Small intestine (tissue), 7 donors: ENCODE measurements at regions not wholly inside any gene's neighbourhood (a gene's known extent, or its start where the extent isn't known, plus 50 kb on each side); places are given as distances from the start of the nearest gene placed in this dataset.

ENCODE experiments used
- DNase-seq, 2 donors: peaks; one replicate each; pipeline versions ENCODE4 v3.0.0 to v3.0.0-alpha.2; 2013
- FAIRE-seq: peaks from 2 replicates; lab custom pipeline; 2012; peaks lifted over from hg19 to GRCh38; lab: Jason Lieb, UNC
- H3K27ac ChIP-seq, 3 donors: one replicate each; pipeline ENCODE4 v1.5.1; 2013; ENCODE audit warnings: low read length in 2 of 3, mild to moderate bottlenecking in 2 of 3, control low read depth in 1 of 3, inconsistent platforms in 1 of 3, low read depth in 1 of 3, moderate library complexity in 1 of 3
- H3K27me3 ChIP-seq, 3 donors: one replicate each; pipeline ENCODE4 v1.6.1; 2013; ENCODE audit warnings: low read length in 3 of 3, inconsistent platforms in 1 of 3; ENCODE audit not compliant: control insufficient read depth in 3 of 3, insufficient read depth in 3 of 3
- H3K36me3 ChIP-seq, 3 donors: one replicate each; pipeline ENCODE4 v1.6.1; 2013; ENCODE audit warnings: low read length in 3 of 3, inconsistent platforms in 1 of 3, low read depth in 1 of 3, mild to moderate bottlenecking in 1 of 3, moderate library complexity in 1 of 3; ENCODE audit not compliant: control insufficient read depth in 3 of 3, insufficient read depth in 2 of 3
- H3K4me1 ChIP-seq, 3 donors: one replicate each; pipeline ENCODE4 v1.6.1; 2013; ENCODE audit warnings: low read length in 2 of 3, inconsistent platforms in 1 of 3, low read depth in 1 of 3, mild to moderate bottlenecking in 1 of 3, moderate library complexity in 1 of 3; ENCODE audit not compliant: control insufficient read depth in 3 of 3, insufficient read depth in 2 of 3
- H3K4me3 ChIP-seq, 3 donors: one replicate each; pipeline ENCODE4 v1.5.1; 2013; ENCODE audit warnings: low read length in 3 of 3, control low read depth in 1 of 3, inconsistent platforms in 1 of 3, low read depth in 1 of 3, mild to moderate bottlenecking in 1 of 3, moderate library complexity in 1 of 3
- H3K9me3 ChIP-seq, 2 donors: one replicate each; pipeline ENCODE4 v1.6.1; 2013; ENCODE audit warnings: low read depth in 1 of 2, low read length in 1 of 2; ENCODE audit not compliant: control insufficient read depth in 2 of 2, insufficient read depth in 1 of 2
- WGBS, 3 donors: extraction: QIAGEN DNeasy Blood & Tissue Kit; methylation state at CpG; one replicate each; pipeline ENCODE4 v1.1.7; 2013; 5-methylcytosine and 5-hydroxymethylcytosine counted together
- donor health status: healthy with polysubstance abuse.
- donor health status: control.
- donor health status: control.
- donor health status: Bipolar disorder and iron deficiency.
- donor health status: healthy.

DNA sequence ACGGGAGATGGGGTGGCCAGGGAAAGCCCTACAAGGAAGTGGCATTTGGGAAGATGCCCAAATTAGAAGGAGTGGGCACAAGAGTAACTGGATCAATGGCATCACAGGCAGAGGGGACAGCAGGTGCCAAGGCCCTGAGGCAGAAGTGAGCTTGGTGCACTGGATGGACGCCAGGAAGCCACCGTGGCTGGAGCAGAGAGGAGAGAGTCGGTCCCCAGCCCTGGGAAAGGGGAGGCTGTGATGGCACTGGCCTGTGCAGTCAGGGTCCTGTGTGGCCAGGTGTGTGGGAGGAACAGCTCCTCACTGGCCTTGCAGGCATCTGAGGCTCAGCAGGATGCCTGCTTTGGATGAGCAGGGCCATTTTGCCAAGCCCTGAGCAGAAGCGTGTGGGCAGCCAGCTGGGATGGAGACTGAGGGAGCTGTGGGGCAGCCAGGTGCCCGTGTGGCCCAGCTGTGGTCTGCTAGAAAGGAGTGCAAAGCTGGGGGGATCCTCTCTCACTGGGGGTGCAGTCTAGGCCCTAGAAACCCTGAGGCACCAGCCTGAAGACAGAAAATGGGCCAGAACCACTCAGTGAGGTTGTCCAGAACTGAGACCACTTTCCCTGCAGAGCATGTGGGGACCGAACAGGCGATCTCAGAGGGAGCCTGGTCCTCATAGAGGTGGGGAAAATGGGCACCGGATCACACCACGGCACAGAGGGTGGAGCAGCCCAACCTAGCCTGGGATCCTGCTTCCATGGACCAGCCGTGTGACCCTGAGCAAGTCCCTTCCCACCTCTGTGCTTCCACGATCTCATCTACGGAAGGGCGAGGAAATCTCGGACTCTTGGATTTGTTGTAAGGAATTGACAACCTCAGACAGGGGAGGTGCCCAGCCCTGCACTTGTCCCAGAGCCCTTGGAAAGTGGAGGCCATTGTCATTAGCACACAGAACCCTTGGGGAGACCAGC, 78.6 kb upstream of the RTL6 start:
- peaks cover 0 to 2% (median 0%) of the 10 kb centered on the region in 3 donors for H3K27me3 ChIP-seq
- H3K36me3 ChIP-seq, result no peaks in the 10 kb centered on the region
- DNase-seq (no peak), FAIRE-seq (no peak)
- 75 to 86% (median 79%) methylated on average over 15 of the region's 15 CpGs for WGBS, 3 donors
- H3K27ac ChIP-seq, result no peak overlapping the region
- H3K9me3 ChIP-seq, result peaks cover 0 to 2% of the 10 kb centered on the region in 2 donors
- no peak overlapping the region for H3K4me3 ChIP-seq
- no peaks in the 10 kb centered on the region for H3K4me1 ChIP-seq

DNA sequence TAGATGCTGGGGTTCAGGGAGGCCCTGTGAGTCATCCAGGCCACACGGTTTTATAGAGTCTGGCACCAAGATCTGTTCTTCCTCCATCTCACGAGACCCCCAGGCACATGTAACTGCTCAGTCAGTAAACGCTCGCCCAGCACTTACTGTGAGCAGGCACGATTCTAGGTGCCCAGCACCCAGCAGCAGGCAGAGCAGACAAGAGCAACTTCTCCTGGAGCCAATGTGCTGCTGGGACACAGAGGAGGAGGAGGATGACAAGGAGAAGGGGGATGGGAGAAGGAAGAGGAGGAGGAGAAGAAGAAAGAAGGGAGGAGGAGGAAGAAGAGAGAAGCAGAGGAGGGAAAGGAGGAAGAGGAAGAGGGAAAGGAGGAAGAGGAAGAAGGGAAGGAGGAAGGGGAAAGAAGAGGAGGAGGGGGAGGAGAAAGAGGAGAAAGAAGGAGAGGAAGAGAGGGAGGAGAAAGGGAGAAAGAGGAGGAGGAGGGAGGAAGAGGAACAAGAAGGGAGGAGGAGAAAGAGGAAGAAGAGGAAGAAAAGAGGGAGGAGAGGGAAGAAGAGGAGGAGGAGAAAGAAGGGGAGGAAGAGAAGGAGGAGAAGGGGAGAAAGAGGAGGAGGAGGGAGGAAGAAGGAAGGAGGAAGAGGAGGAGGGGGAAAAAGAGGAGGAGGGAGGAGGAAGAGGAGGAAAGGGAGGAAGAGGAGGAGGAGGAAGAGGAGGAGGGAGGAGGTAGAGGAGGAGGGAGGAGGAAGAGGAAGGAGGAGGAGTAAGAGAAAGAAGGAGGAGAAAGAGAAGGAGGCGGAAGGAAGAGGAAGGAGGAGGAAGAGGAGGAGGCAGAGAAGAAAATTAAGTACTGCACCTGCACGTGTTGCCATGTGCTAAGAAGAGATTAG, 77.6 kb upstream of the RTL6 start:
- Histone ChIP-seq H3K4me1 (no peaks in the 10 kb centered on the region), H3K27ac (no peak overlapping the region), H3K9me3 (peaks cover 0 to 2% of the 10 kb centered on the region in 2 donors), H3K36me3 (no peaks in the 10 kb centered on the region), H3K27me3 (no peaks in the 10 kb centered on the region), H3K4me3 (no peak overlapping the region)
- FAIRE-seq (no peak), DNase-seq (no peak)
- WGBS, 3 donors, result 46 to 59% (median 47%) methylated on average over 7 of the region's 7 CpGs

DNA sequence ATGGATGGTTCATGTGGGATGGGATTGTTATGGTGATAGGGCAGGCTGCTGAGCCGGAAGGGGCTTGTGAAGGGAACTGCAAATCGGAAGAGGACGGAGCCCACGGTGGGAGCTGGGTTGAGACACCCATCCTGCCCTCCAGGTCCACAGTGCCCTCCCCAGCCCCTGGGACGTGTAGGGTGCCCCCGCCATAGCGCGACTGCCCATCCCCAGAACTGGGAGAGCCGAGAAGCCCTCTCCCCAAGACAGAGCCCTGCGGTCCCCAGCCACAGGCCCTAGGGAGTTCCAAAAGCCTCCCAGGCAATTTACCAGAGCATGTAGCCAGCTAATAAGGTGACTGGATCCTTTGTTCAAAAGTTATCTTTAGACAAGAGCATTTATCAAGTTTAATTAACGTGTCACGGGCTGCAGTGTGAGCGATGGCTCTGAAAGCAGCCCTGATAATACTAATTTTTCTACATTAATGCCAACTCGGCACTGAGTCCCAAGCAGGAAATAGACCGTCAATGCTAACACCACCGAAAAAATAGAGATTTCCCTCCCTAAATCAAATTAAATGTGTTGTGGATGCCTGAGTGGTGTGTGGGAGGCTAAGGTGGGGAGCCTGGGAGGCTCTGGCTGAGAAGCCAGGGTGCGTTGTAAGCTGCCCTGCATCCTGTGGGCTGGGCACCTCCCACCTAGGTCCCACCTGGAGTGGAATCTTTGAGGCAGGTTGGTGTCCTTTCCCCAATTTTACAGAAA, 76.8 kb upstream of the RTL6 start:
- Histone ChIP-seq H3K9me3 (peaks cover 0 to 6% of the 10 kb centered on the region in 2 donors), H3K27me3 (no peaks in the 10 kb centered on the region), H3K4me3 (no peak overlapping the region), H3K4me1 (no peaks in the 10 kb centered on the region), H3K27ac (no peak overlapping the region), H3K36me3 (no peaks in the 10 kb centered on the region)
- FAIRE-seq, result no peak
- DNase-seq, result no peak
- 60 to 67% (median 62%) methylated on average over 17 of the region's 17 CpGs for WGBS, 3 donors

DNA sequence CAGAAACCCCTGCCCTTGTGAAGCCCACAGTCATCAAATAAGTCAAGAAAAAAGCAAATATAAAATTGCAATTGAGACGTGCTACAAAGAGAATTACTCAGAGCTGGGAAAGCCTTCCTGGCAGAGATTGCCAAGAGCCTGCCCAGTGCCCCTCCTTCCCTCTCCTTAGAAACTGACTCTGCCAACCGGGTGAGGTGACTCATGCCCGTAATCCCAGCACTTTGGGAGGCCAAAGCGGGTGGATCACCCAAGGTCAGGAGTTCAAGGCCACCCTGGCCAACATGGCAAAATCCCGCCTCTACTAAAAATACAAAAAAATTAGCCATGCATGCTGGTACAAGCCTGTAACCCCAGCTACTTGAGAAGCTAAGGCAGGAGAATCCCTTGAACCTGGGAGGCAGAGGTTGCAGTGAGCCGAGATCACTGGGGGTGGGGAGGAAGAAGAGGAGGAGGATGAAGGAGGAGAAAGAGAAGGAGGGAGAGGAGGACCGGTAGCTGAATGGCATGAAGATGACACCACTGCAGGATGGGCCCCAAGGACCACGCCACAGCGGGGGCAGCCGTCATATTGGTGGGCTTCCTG, 76.1 kb upstream of the RTL6 start:
- 34 to 57% (median 55%) methylated on average over 10 of the region's 10 CpGs for WGBS, 3 donors
- Histone ChIP-seq H3K36me3 (no peaks in the 10 kb centered on the region), H3K9me3 (peaks cover 0 to 4% of the 10 kb centered on the region in 2 donors), H3K27ac (no peak overlapping the region), H3K4me3 (no peak overlapping the region), H3K27me3 (no peaks in the 10 kb centered on the region), H3K4me1 (no peaks in the 10 kb centered on the region)
- no peak for DNase-seq
- FAIRE-seq, result no peak

DNA sequence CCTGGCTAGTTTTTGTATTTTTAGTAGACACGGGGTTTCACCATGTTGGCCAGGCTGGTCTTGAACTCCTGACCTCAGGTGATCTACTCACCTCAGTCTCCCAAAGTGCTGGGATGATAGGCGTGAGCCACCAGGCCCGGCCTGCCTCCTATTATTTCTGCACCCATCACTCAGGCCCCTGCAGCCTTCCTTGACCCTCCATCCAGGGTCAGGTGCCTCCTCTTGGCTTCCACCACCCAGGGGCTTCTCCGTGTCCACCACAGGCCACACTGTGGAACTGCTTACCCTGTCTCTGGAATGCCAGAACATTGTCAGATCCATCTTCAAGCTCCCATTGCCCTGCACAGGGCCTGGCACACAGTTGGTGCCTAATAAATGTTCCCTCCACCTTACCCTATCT, 75.4 kb upstream of the RTL6 start:
- no peak for FAIRE-seq
- 79 to 95% (median 94%) methylated on average over 4 of the region's 4 CpGs for WGBS, 3 donors

DNA sequence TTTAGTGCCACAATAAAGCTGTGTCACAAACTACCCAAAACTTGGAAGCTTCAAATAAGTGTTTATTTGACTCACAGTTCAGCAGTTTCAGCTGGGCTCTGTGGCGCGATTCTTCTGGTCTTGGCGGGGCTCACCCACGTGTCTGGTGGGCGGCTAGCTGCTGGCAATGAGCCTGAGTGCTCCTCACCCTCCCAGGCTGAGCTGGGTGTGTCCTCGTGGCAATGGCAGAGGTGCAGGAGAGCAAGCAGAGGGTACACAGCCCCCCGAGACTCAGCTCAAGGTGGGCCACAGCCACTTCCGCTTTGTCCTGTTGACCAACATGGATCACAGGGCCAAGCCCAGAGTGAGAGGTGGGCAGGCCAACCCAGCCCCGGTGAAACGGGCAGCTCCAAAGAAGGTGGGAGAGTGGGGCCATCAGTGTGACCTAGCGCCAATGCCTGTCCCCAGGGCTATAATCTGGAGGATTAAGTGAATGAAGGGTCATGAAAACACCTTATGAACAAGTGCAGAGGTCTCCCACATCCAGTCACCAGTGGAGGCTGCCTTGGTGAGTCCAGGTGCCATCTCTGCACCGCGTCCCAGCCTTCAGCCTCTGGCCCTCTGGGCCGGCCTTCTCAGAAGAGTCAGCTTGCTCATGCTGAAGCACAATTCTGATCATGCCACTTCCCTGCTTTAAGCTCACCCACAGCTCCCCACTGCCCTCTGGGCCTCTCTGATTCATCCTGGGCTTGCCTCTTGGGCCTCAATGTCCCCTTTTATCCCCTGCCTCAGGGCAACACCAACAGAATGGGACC, 74.6 kb upstream of the RTL6 start:
- H3K9me3 ChIP-seq, result peaks cover 0 to 4% of the 10 kb centered on the region in 2 donors
- WGBS, 3 donors, result 61 to 75% (median 73%) methylated on average over 14 of the region's 14 CpGs
- FAIRE-seq, result no peak
- no peaks in the 10 kb centered on the region for H3K36me3 ChIP-seq
- H3K4me1 ChIP-seq, result no peaks in the 10 kb centered on the region
- H3K27me3 ChIP-seq, result no peaks in the 10 kb centered on the region
- H3K27ac ChIP-seq, result no peak overlapping the region
- no peak for DNase-seq
- no peak overlapping the region for H3K4me3 ChIP-seq

More for the DNA sequence above, 75.4 kb upstream of the RTL6 start:
- Histone ChIP-seq H3K4me3 (no peak overlapping the region), H3K27me3 (no peaks in the 10 kb centered on the region), H3K27ac (no peak overlapping the region), H3K9me3 (peaks cover 0 to 4% of the 10 kb centered on the region in 2 donors), H3K4me1 (no peaks in the 10 kb centered on the region), H3K36me3 (no peaks in the 10 kb centered on the region)
- DNase-seq, result no peak

DNA sequence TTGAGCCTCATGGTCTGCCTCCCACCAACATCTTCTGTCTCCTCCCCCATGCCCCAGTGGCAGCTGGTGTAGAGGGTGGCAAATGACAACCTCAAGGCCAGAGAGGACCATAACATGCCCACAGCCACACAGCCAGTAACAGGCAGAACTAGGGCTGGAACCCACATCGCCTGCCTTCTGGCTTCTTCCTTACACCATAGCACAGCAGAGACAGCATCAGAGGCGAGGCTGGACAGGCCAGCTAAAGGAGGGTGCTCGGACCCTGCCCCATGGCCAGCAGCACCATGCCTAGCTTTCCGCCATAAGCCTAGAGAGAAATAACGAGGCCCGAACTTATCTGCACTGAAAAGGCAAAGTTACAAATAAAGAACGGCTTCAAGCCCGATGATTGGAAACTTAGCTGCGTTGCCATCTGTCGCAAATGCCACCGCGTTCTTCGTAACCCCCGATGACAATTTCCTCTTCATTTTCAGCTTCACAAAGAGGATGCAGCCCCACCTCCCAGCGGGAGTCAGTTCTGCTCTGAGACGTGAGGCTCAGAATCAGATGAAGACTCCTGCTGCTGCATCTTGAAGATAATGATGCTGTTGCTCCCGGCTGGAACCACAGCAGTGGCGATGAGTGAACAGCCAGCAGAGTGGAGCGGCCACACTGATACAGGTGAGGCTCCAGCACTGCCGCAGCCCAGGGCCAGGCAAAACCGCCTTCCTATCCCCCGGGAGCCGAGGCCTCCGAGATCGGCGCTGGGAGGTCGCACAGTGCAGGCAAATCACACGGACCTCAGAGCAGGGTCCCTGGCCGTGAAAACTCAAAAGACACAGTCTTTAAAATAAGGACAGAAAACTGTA, 73.8 kb upstream of the RTL6 start:
- no peaks in the 10 kb centered on the region for H3K27me3 ChIP-seq
- no peak overlapping the region for H3K4me3 ChIP-seq
- H3K27ac ChIP-seq, result no peak overlapping the region
- FAIRE-seq (no peak), DNase-seq (no peak)
- H3K36me3 ChIP-seq, result no peaks in the 10 kb centered on the region
- WGBS, 3 donors, result 77 to 83% (median 80%) methylated on average over 29 of the region's 29 CpGs
- H3K4me1 ChIP-seq, result no peaks in the 10 kb centered on the region
- peaks cover 0 to 4% of the 10 kb centered on the region in 2 donors for H3K9me3 ChIP-seq
